ENCODE measurements at regions not wholly inside any gene's neighbourhood (a gene's known extent, or its start where the extent isn't known, plus 50 kb on each side); places are given as distances from the start of the nearest gene placed in this dataset.

GRCh38 chr2:57869758-57870344, 176.8 kb upstream of the VRK2 start:
- peaks cover 6 to 8% of the 10 kb centered on the region in 2 donors for H3K36me3 Mint-ChIP-seq

GRCh38 chr2:57876313-57876712, 170.3 kb upstream of the VRK2 start:
- DNase-seq, result no peak
- H3K4me3 Mint-ChIP-seq, result no peak overlapping the region
- H3K36me3 Mint-ChIP-seq, result no peaks in the 10 kb centered on the region
- H3K27ac Mint-ChIP-seq, result no peak overlapping the region
- H3K9me3 Mint-ChIP-seq, result peaks cover 0 to 2% (median 0%) of the 10 kb centered on the region in 7 donors
- H3K4me1 Mint-ChIP-seq, result peaks cover 0 to 18% (median 4%) of the 10 kb centered on the region in 3 donors
- no peaks in the 10 kb centered on the region for H3K27me3 Mint-ChIP-seq
- ATAC-seq (ENCODE audit: low read depth in 2 of 2), result no peak

More at GRCh38 chr2:57869758-57870344, 176.8 kb upstream of the VRK2 start:
- Mint-ChIP-seq H3K27me3 (no peaks in the 10 kb centered on the region), H3K27ac (no peak overlapping the region), H3K9me3 (peaks cover 0 to 2% (median 0%) of the 10 kb centered on the region in 7 donors), H3K4me3 (no peak overlapping the region), H3K4me1 (no peaks in the 10 kb centered on the region)
- DNase-seq (no peak), ATAC-seq (ENCODE audit: low read depth in 2 of 2) (no peak)

DNA sequence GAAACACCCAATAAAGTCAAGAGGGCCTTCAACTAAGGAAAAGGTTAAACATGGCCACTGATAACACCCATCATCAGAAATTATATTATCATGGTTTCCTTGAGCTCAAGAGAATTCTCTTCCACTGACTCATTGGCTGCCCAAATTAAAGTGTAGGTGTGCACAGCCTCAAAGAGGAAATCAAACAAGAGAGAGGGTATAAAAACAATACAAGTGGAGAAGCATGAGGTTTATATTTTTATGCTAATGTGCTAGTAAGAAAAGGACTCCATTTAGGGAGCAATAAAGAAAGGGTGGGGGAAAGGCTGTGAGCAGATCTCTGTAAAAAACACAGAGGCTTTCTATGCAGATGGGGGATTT, 168.8 kb upstream of the VRK2 start:
- H3K36me3 Mint-ChIP-seq, result no peaks in the 10 kb centered on the region
- H3K9me3 Mint-ChIP-seq, result peaks cover 0 to 2% (median 0%) of the 10 kb centered on the region in 7 donors
- H3K27me3 Mint-ChIP-seq, result no peaks in the 10 kb centered on the region
- ATAC-seq (ENCODE audit: low read depth in 2 of 2), result no peak
- no peak for DNase-seq
- peak overlapping the region in 1 of 6 donors; percentile 0 for H3K27ac Mint-ChIP-seq
- peaks cover 0 to 18% (median 4%) of the 10 kb centered on the region in 3 donors for H3K4me1 Mint-ChIP-seq
- H3K4me3 Mint-ChIP-seq, result no peak overlapping the region

GRCh38 chr2:57878171-57878865, 168.3 kb upstream of the VRK2 start:
- Mint-ChIP-seq H3K27me3 (no peaks in the 10 kb centered on the region), H3K9me3 (peaks cover 0 to 2% (median 0%) of the 10 kb centered on the region in 7 donors), H3K36me3 (no peaks in the 10 kb centered on the region), H3K4me3 (no peak overlapping the region), H3K27ac (peak overlapping the region in 1 of 6 donors; percentile 0), H3K4me1 (peaks cover 0 to 18% (median 4%) of the 10 kb centered on the region in 3 donors)
- ATAC-seq (ENCODE audit: low read depth in 2 of 2), result no peak
- DNase-seq, result no peak

DNA sequence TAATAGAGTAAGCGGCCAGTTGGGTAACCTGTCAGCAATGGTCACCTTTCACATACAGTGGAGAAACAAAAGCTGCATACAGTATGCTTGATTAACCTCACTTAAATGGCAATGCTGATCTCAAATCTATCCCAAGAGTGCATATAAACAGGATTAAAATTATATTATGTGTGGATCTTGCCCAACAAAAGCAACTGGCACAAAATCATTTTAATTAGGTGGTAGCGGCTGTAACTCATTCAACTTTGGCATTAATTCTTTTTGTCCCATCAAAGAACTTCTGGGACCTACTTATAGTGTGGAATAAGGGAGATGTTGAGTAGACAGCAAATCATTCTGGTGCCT, 167.8 kb upstream of the VRK2 start:
- no peaks in the 10 kb centered on the region for H3K27me3 Mint-ChIP-seq
- ATAC-seq (ENCODE audit: low read depth in 2 of 2) (no peak), DNase-seq (no peak)
- H3K9me3 Mint-ChIP-seq, result no peaks in the 10 kb centered on the region
- H3K27ac Mint-ChIP-seq, result no peak overlapping the region
- peaks cover 0 to 18% (median 4%) of the 10 kb centered on the region in 3 donors for H3K4me1 Mint-ChIP-seq
- H3K36me3 Mint-ChIP-seq, result no peaks in the 10 kb centered on the region
- no peak overlapping the region for H3K4me3 Mint-ChIP-seq

GRCh38 chr2:57880446-57880845, 166.2 kb upstream of the VRK2 start:
- no peaks in the 10 kb centered on the region for H3K27me3 Mint-ChIP-seq
- no peak for DNase-seq
- H3K27ac Mint-ChIP-seq, result no peak overlapping the region
- ATAC-seq (ENCODE audit: low read depth in 2 of 2), result no peak
- H3K36me3 Mint-ChIP-seq, result no peaks in the 10 kb centered on the region
- H3K4me3 Mint-ChIP-seq, result no peak overlapping the region
- no peaks in the 10 kb centered on the region for H3K9me3 Mint-ChIP-seq
- peaks cover 0 to 18% (median 4%) of the 10 kb centered on the region in 3 donors for H3K4me1 Mint-ChIP-seq

DNA sequence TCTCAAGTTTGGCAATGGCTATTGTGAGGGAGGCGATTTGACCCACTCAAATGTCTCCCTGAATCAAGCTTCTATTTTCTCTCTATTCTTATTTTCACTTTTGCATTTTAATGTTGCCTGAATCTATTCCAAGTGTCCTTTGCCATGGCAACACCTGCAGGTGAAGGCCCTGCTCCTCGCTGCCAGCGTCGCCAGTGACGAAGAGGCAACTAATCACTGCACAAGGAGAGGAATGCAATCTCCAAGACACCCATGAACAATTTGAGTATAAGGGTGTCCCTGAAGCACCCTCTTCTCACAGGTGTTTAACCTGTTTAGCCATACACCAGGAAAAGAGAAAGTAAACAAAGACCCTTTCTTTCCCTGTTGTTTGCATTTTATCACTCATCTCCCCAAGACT, 165.6 kb upstream of the VRK2 start:
- DNase-seq (no peak), ATAC-seq (ENCODE audit: low read depth in 2 of 2) (no peak)
- Mint-ChIP-seq H3K4me1 (peaks cover 0 to 16% (median 4%) of the 10 kb centered on the region in 3 donors), H3K36me3 (no peaks in the 10 kb centered on the region), H3K9me3 (no peaks in the 10 kb centered on the region), H3K27ac (no peak overlapping the region), H3K27me3 (no peaks in the 10 kb centered on the region), H3K4me3 (no peak overlapping the region)

GRCh38 chr2:57881998-57882888, 164.4 kb upstream of the VRK2 start:
- Mint-ChIP-seq H3K27ac (no peak overlapping the region), H3K4me3 (no peak overlapping the region), H3K4me1 (peaks cover 0 to 4% (median 0%) of the 10 kb centered on the region in 3 donors), H3K36me3 (no peaks in the 10 kb centered on the region), H3K9me3 (no peaks in the 10 kb centered on the region), H3K27me3 (no peaks in the 10 kb centered on the region)
- no peak for ATAC-seq (ENCODE audit: low read depth in 2 of 2)
- no peak for DNase-seq

DNA sequence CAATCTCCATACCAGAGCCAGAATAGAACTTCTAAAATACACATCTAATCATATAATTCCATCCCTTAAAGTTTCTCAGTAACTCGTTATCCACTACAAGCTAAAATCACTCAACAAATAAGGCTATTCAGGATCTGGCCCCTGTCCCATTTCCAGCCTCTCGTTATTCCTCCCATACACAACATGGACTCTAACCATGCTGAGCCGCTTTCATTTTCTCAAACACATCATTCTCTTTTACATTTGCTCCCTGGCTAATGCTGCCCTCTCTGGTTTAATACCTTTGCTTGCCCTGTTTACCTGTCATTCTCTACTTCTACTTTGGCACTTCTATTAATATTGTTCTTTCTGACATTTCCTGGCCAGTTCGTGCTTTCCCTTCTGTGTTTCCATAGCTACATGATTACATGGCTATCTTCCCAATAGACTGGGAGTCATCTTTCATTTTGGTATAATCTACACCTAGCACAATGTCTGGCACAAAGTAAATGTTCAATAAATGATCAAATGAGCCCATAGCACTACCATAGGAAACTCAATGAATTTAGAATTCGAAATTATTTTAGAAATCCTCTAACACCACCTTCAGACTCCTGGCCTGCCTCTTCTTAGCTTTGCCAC, 163.6 kb upstream of the VRK2 start:
- H3K4me1 Mint-ChIP-seq, result no peaks in the 10 kb centered on the region
- ATAC-seq (ENCODE audit: low read depth in 2 of 2) (no peak), DNase-seq (no peak)
- no peak overlapping the region for H3K27ac Mint-ChIP-seq
- no peak overlapping the region for H3K4me3 Mint-ChIP-seq
- no peaks in the 10 kb centered on the region for H3K9me3 Mint-ChIP-seq
- no peaks in the 10 kb centered on the region for H3K36me3 Mint-ChIP-seq
- H3K27me3 Mint-ChIP-seq, result no peaks in the 10 kb centered on the region

- no peak overlapping the region for H3K27ac Mint-ChIP-seq
- no peaks in the 10 kb centered on the region for H3K9me3 Mint-ChIP-seq
- DNase-seq, result no peak
- H3K4me1 Mint-ChIP-seq, result no peaks in the 10 kb centered on the region
- no peaks in the 10 kb centered on the region for H3K36me3 Mint-ChIP-seq
- no peak overlapping the region for H3K4me3 Mint-ChIP-seq
- no peaks in the 10 kb centered on the region for H3K27me3 Mint-ChIP-seq
- no peak for ATAC-seq (ENCODE audit: low read depth in 2 of 2)
Measured at GRCh38 chr2:57884281-57884680, 162.3 kb upstream of the VRK2 start.

- Mint-ChIP-seq H3K9me3 (no peaks in the 10 kb centered on the region), H3K27me3 (no peaks in the 10 kb centered on the region), H3K4me1 (no peaks in the 10 kb centered on the region), H3K4me3 (no peak overlapping the region), H3K36me3 (no peaks in the 10 kb centered on the region), H3K27ac (no peak overlapping the region)
- ATAC-seq (ENCODE audit: low read depth in 2 of 2) (no peak), DNase-seq (no peak)
Measured at GRCh38 chr2:57885742-57886141, 160.9 kb upstream of the VRK2 start.

GRCh38 chr2:57886161-57886786, 160.3 kb upstream of the VRK2 start:
- Mint-ChIP-seq H3K27me3 (no peaks in the 10 kb centered on the region), H3K27ac (no peak overlapping the region), H3K36me3 (no peaks in the 10 kb centered on the region), H3K4me1 (no peaks in the 10 kb centered on the region), H3K4me3 (no peak overlapping the region), H3K9me3 (no peaks in the 10 kb centered on the region)
- ATAC-seq (ENCODE audit: low read depth in 2 of 2) (no peak), DNase-seq (no peak)

DNA sequence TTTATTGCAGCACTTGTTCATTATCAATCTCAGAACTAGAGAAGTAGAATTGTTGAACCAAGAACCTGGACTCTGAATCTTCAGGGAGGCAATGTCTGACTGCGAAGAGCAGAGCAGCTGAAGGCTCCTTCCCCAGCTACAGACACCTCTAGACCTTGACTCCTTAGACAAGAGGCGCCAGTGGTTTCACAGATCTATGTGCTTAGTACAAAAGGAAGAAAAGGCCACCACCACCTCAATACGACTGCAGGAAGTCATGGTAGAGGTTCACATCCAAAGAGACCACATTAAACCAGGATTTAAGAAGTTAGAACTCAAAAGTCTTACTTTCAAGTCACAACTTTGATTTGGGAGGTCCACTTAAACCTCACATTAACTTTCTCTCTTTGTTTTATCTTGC, 158.1 kb upstream of the VRK2 start:
- Mint-ChIP-seq H3K36me3 (no peaks in the 10 kb centered on the region), H3K4me3 (no peak overlapping the region), H3K9me3 (no peaks in the 10 kb centered on the region), H3K4me1 (peaks cover 0 to 5% (median 3%) of the 10 kb centered on the region in 3 donors), H3K27ac (no peak overlapping the region), H3K27me3 (no peaks in the 10 kb centered on the region)
- DNase-seq, result no peak
- no peak for ATAC-seq (ENCODE audit: low read depth in 2 of 2)
